OCI-LY1 (cell line): ENCODE measurements at regions not wholly inside any gene's neighbourhood (a gene's known extent, or its start where the extent isn't known, plus 50 kb on each side); places are given as distances from the start of the nearest gene placed in this dataset.

Experiments used
- H2AFZ ChIP-seq: fragments of 200-600 bp; sonication (generic), shearing (Covaris generic); 2 replicates; pipeline ENCODE4 v1.6.0; 2014; ENCODE audit warnings: antibody characterized with exemption, mild to moderate bottlenecking, low read length
- H3F3A ChIP-seq: fragments of 200-600 bp; sonication (generic), shearing (Covaris generic); 2 replicates; pipeline ENCODE4 v1.6.0; 2014; ENCODE audit warnings: mild to moderate bottlenecking, antibody characterized with exemption, low read length, moderate library complexity; ENCODE audit not compliant: insufficient read depth
- H3K27ac ChIP-seq: fragments of 200-600 bp; sonication (generic); 2 replicates; pipeline ENCODE4 v1.5.1; 2014; ENCODE audit warnings: low read length, mixed run types, mild to moderate bottlenecking, low read depth; ENCODE audit not compliant: poor library complexity, severe bottlenecking
- H3K27me3 ChIP-seq: fragments of 200-600 bp; sonication (generic); 2 replicates; pipeline ENCODE4 v1.6.0; 2014; ENCODE audit warnings: antibody characterized with exemption, mild to moderate bottlenecking, low read length, moderate library complexity; ENCODE audit not compliant: insufficient read depth
- H3K36me3 ChIP-seq: fragments of 200-600 bp; sonication (generic); 2 replicates; pipeline ENCODE4 v1.6.1; 2014; ENCODE audit warnings: mild to moderate bottlenecking, antibody characterized with exemption, low read length, moderate library complexity, mixed read lengths; ENCODE audit not compliant: insufficient read depth
- H3K4me1 ChIP-seq: fragments of 200-600 bp; sonication (generic); 2 replicates; pipeline ENCODE4 v1.5.1; 2014; ENCODE audit warnings: mild to moderate bottlenecking, low read length, moderate library complexity; ENCODE audit not compliant: insufficient read depth, severe bottlenecking
- H3K4me2 ChIP-seq: fragments of 200-600 bp; sonication (generic), shearing (Covaris generic); 2 replicates; pipeline ENCODE4 v1.6.1; 2014; ENCODE audit warnings: low read length
- H3K4me3 ChIP-seq: fragments of 200-600 bp; sonication (generic); 2 replicates; pipeline ENCODE4 v1.5.1; 2014; ENCODE audit warnings: low read length, low read depth, mild to moderate bottlenecking, mixed read lengths; ENCODE audit not compliant: poor library complexity, severe bottlenecking
- H3K79me2 ChIP-seq: fragments of 200-600 bp; shearing (Covaris generic); 2 replicates; pipeline ENCODE4 v1.6.1; 2016; ENCODE audit warnings: mixed run types, low read length, mixed read lengths; ENCODE audit not compliant: insufficient read depth
- H3K9ac ChIP-seq: fragments of 200-600 bp; sonication (generic), shearing (Covaris generic); 2 replicates; pipeline ENCODE4 v1.6.1; 2014; ENCODE audit warnings: mild to moderate bottlenecking, low read length, mixed read lengths
- H3K9me2 ChIP-seq: fragments of 200-600 bp; sonication (generic), shearing (Covaris generic); 2 replicates; pipeline ENCODE4 v1.6.1; 2014; ENCODE audit warnings: low read depth, mild to moderate bottlenecking, low read length, mixed read lengths
- H3K9me3 ChIP-seq: fragments of 200-600 bp; shearing (Covaris generic); 2 replicates; pipeline ENCODE4 v1.6.1; 2014; ENCODE audit warnings: low read length, mixed read lengths
- H4K20me1 ChIP-seq: fragments of 200-600 bp; sonication (generic), shearing (Covaris generic); 2 replicates; pipeline ENCODE4 v1.6.0; 2016; ENCODE audit warnings: mild to moderate bottlenecking, low read length; ENCODE audit not compliant: insufficient read depth
- CTCF ChIP-seq: fragments of 200-600 bp; sonication (generic), shearing (Covaris generic); IDR thresholded peaks from 2 replicates; pipeline ENCODE4 v1.5.1; 2017; ENCODE audit warnings: mild to moderate bottlenecking, antibody characterized with exemption, low read length, moderate library complexity, mixed read lengths
- EZH2 ChIP-seq: fragments of 200-600 bp; sonication (generic), shearing (Covaris generic); IDR thresholded peaks from 2 replicates; pipeline ENCODE4 v1.8.0; 2017; ENCODE audit warnings: borderline replicate concordance, mixed run types, mild to moderate bottlenecking, antibody characterized with exemption, low read length, moderate library complexity, mixed read lengths

GRCh38 chr2:21424375-21424774, 300.6 kb downstream of the TDRD15 start:
- TF ChIP-seq EZH2 (no peak), CTCF (no peak)
- Histone ChIP-seq H3K36me3 (no peaks in the 10 kb centered on the region), H3K9me2 (no peaks in the 10 kb centered on the region), H3K4me1 (no peaks in the 10 kb centered on the region), H2AFZ (no peak overlapping the region), H3K4me2 (no peak overlapping the region), H3K27me3 (no peaks in the 10 kb centered on the region), H3K27ac (no peak overlapping the region), H3F3A (no peaks in the 10 kb centered on the region), H3K9me3 (no peaks in the 10 kb centered on the region), H3K9ac (no peak overlapping the region), H3K4me3 (no peak overlapping the region), H3K79me2 (no peaks in the 10 kb centered on the region), H4K20me1 (no peaks in the 10 kb centered on the region)

GRCh38 chr2:21427606-21428005, 303.8 kb downstream of the TDRD15 start:
- Histone ChIP-seq H3K79me2 (no peaks in the 10 kb centered on the region), H4K20me1 (no peaks in the 10 kb centered on the region), H2AFZ (no peak overlapping the region), H3K36me3 (no peaks in the 10 kb centered on the region), H3K4me3 (no peak overlapping the region), H3K9me3 (no peaks in the 10 kb centered on the region), H3K4me2 (no peak overlapping the region), H3F3A (no peaks in the 10 kb centered on the region), H3K4me1 (no peaks in the 10 kb centered on the region), H3K27me3 (no peaks in the 10 kb centered on the region), H3K9ac (no peak overlapping the region), H3K27ac (no peak overlapping the region), H3K9me2 (no peaks in the 10 kb centered on the region)
- TF ChIP-seq EZH2 (no peak), CTCF (no peak)

- H3F3A ChIP-seq = no peaks in the 10 kb centered on the region
- H3K4me3 ChIP-seq = no peak overlapping the region
- H4K20me1 ChIP-seq = no peaks in the 10 kb centered on the region
- H3K9ac ChIP-seq = no peak overlapping the region
- no peaks in the 10 kb centered on the region for H3K79me2 ChIP-seq
- TF ChIP-seq EZH2 = no peak
- no peak for TF ChIP-seq CTCF
- no peaks in the 10 kb centered on the region for H3K36me3 ChIP-seq
- H3K27me3 ChIP-seq = no peaks in the 10 kb centered on the region
- no peaks in the 10 kb centered on the region for H3K9me3 ChIP-seq
- H3K9me2 ChIP-seq = no peaks in the 10 kb centered on the region
- H3K4me2 ChIP-seq = no peak overlapping the region
- H2AFZ ChIP-seq = no peak overlapping the region
- no peaks in the 10 kb centered on the region for H3K4me1 ChIP-seq
- H3K27ac ChIP-seq = no peak overlapping the region
Measured at GRCh38 chr2:21428754-21429153, 305.0 kb downstream of the TDRD15 start.
